ENCODE measurements at regions not wholly inside any gene's neighbourhood (a gene's known extent, or its start where the extent isn't known, plus 50 kb on each side); places are given as distances from the start of the nearest gene placed in this dataset.

GRCh38 chr5:2170761-2171160, 288.0 kb upstream of the IRX4 start:
- H3K4me3 ChIP-seq (ENCODE audit: low read length in 2 of 2) = no peak overlapping the region
- H3K27me3 ChIP-seq (ENCODE audit: control insufficient read depth in 2 of 2, insufficient read depth in 2 of 2, low read length in 2 of 2) = no peaks in the 10 kb centered on the region
- no peaks in the 10 kb centered on the region for H3K36me3 ChIP-seq (ENCODE audit: control insufficient read depth in 2 of 2, insufficient read depth in 2 of 2, low read length in 2 of 2)
- no peak overlapping the region for H3K9ac ChIP-seq (ENCODE audit: low read depth in 1 of 2, low read length in 2 of 2)
- H3K27ac ChIP-seq (ENCODE audit: low read depth in 2 of 2, low read length in 2 of 2) = no peak overlapping the region
- no peaks in the 10 kb centered on the region for H3K9me3 ChIP-seq (ENCODE audit: control insufficient read depth in 2 of 2, low read length in 2 of 2)
- H3K4me1 ChIP-seq (ENCODE audit: control insufficient read depth in 2 of 2, insufficient read depth in 2 of 2, low read length in 2 of 2) = no peaks in the 10 kb centered on the region

DNA sequence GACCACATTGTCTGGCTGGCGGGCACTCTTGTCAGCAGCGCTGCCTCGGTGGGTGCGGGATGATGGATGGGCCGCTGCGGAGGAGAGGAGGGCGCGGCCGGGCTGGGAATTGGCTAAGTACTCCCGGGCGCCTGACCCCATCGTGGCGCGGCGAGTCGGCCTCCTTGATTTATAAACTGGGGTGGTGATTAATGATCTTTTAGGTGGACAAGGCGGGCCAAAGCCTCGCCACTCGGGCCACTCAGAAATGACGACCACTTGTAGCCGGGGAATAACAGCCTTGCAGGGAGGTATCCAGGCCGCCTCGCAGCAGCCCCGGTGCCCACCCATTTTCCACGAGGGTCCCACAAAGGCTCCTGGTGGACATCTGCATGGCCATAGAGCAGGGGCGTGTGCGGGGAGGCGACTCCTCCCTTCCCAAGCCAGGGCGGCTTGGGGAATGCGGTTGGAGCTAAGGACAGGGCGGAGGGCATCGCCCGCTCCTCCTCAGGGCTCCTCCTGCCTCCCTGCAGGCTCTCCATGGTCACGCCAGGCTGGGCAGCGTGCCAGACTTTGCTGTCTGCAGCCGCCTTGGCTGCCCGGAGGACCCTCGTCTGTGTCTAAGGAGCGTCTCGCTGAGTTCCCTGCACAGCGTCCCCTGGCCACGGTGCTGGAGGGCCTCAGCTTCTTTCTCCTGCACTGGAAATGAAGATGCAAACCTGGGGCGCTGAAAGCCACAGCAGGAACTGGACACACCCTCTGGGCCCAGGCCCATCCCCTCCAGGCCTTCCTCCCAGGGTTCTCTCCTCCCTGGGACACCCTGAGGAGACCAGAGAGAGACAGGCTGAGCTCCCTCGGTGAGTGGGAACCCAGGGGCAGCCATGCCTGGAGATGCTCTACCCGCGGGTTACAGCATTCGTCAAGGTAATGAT, 287.4 kb upstream of the IRX4 start:
- no peaks in the 10 kb centered on the region for H3K27me3 ChIP-seq (ENCODE audit: control insufficient read depth in 2 of 2, insufficient read depth in 2 of 2, low read length in 2 of 2)
- H3K9me3 ChIP-seq (ENCODE audit: control insufficient read depth in 2 of 2, low read length in 2 of 2) = no peaks in the 10 kb centered on the region
- no peak overlapping the region for H3K4me3 ChIP-seq (ENCODE audit: low read length in 2 of 2)
- no peak overlapping the region for H3K27ac ChIP-seq (ENCODE audit: low read depth in 2 of 2, low read length in 2 of 2)
- H3K4me1 ChIP-seq (ENCODE audit: control insufficient read depth in 2 of 2, insufficient read depth in 2 of 2, low read length in 2 of 2) = no peaks in the 10 kb centered on the region
- no peak overlapping the region for H3K9ac ChIP-seq (ENCODE audit: low read depth in 1 of 2, low read length in 2 of 2)
- no peaks in the 10 kb centered on the region for H3K36me3 ChIP-seq (ENCODE audit: control insufficient read depth in 2 of 2, insufficient read depth in 2 of 2, low read length in 2 of 2)

DNA sequence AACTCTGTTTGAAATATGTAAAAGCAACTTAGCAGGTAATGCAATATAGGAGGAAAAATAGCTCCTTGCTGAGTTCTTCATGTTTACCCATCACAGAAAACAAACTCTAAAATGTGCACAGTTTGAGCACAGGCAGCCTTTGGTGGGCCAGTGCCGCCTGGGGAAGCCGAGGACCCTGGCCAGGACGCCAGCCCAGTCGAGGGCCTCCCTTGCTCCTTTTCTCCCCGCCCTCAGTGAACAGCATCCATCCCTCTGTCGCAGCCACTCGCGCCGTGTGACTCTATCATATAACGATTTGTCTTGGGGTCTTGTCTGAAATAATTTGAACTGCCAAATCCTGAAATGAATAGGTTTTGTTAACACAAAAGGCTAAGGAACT, 286.7 kb upstream of the IRX4 start:
- Histone ChIP-seq H3K27me3 (ENCODE audit: control insufficient read depth in 2 of 2, insufficient read depth in 2 of 2, low read length in 2 of 2) (no peaks in the 10 kb centered on the region), H3K4me1 (ENCODE audit: control insufficient read depth in 2 of 2, insufficient read depth in 2 of 2, low read length in 2 of 2) (no peaks in the 10 kb centered on the region), H3K36me3 (ENCODE audit: control insufficient read depth in 2 of 2, insufficient read depth in 2 of 2, low read length in 2 of 2) (no peaks in the 10 kb centered on the region), H3K27ac (ENCODE audit: low read depth in 2 of 2, low read length in 2 of 2) (no peak overlapping the region), H3K9ac (ENCODE audit: low read depth in 1 of 2, low read length in 2 of 2) (no peak overlapping the region), H3K4me3 (ENCODE audit: low read length in 2 of 2) (no peak overlapping the region), H3K9me3 (ENCODE audit: control insufficient read depth in 2 of 2, low read length in 2 of 2) (no peaks in the 10 kb centered on the region)

DNA sequence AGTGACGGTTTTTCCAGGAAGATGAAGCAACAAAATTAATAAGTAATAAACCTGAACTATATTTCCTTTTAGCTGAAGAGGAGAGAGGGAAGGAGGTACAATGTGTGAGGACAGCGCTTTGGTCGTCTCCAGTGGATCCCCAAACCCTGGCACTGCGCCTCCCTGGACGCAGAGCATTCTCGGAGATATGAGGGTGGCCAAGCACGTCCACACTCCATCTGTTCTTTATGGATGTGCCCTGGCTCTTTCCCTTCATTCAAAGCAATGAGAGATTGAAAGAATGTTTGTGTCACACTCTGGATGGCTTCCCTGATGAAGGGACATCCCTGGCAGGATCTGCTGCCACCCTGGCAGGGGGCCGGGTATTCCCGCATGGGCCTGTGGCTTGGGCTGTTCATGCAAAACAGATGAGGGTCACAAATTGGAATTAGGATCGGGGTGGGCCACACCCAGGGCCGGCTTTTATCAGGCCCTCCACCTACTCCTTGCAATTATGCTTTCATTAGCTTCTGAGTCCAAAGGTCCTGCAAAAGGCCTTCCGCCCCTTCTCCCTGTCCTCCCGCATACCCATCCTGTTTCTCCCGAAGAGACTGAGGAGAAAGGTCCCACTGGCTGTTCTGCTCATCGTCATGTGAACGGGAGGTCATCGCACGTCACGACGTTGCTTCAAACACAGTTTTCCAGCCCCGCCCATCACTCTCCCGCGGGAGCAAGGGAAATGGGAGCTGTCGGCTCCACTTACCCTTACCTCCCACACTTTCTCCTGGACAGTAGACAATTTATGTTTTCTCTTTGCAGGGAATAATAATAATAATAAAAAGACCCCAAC, 286.1 kb upstream of the IRX4 start:
- H3K9ac ChIP-seq (ENCODE audit: low read depth in 1 of 2, low read length in 2 of 2) = no peak overlapping the region
- H3K4me1 ChIP-seq (ENCODE audit: control insufficient read depth in 2 of 2, insufficient read depth in 2 of 2, low read length in 2 of 2) = no peaks in the 10 kb centered on the region
- no peak overlapping the region for H3K4me3 ChIP-seq (ENCODE audit: low read length in 2 of 2)
- H3K36me3 ChIP-seq (ENCODE audit: control insufficient read depth in 2 of 2, insufficient read depth in 2 of 2, low read length in 2 of 2) = no peaks in the 10 kb centered on the region
- H3K9me3 ChIP-seq (ENCODE audit: control insufficient read depth in 2 of 2, low read length in 2 of 2) = no peaks in the 10 kb centered on the region
- no peaks in the 10 kb centered on the region for H3K27me3 ChIP-seq (ENCODE audit: control insufficient read depth in 2 of 2, insufficient read depth in 2 of 2, low read length in 2 of 2)
- H3K27ac ChIP-seq (ENCODE audit: low read depth in 2 of 2, low read length in 2 of 2) = no peak overlapping the region

- Histone ChIP-seq H3K9ac (ENCODE audit: low read depth in 1 of 2, low read length in 2 of 2) (no peak overlapping the region), H3K27ac (ENCODE audit: low read depth in 2 of 2, low read length in 2 of 2) (no peak overlapping the region), H3K4me1 (ENCODE audit: control insufficient read depth in 2 of 2, insufficient read depth in 2 of 2, low read length in 2 of 2) (no peaks in the 10 kb centered on the region), H3K4me3 (ENCODE audit: low read length in 2 of 2) (no peak overlapping the region), H3K27me3 (ENCODE audit: control insufficient read depth in 2 of 2, insufficient read depth in 2 of 2, low read length in 2 of 2) (no peaks in the 10 kb centered on the region), H3K36me3 (ENCODE audit: control insufficient read depth in 2 of 2, insufficient read depth in 2 of 2, low read length in 2 of 2) (no peaks in the 10 kb centered on the region), H3K9me3 (ENCODE audit: control insufficient read depth in 2 of 2, low read length in 2 of 2) (no peaks in the 10 kb centered on the region)
These were observed 284.9 kb upstream of the IRX4 start for GRCh38 chr5:2167671-2168070.

- Histone ChIP-seq H3K4me1 (ENCODE audit: control insufficient read depth in 2 of 2, insufficient read depth in 2 of 2, low read length in 2 of 2) (no peaks in the 10 kb centered on the region), H3K27ac (ENCODE audit: low read depth in 2 of 2, low read length in 2 of 2) (no peak overlapping the region), H3K27me3 (ENCODE audit: control insufficient read depth in 2 of 2, insufficient read depth in 2 of 2, low read length in 2 of 2) (no peaks in the 10 kb centered on the region)
These were observed 284.3 kb upstream of the IRX4 start for GRCh38 chr5:2166979-2167377.

DNA sequence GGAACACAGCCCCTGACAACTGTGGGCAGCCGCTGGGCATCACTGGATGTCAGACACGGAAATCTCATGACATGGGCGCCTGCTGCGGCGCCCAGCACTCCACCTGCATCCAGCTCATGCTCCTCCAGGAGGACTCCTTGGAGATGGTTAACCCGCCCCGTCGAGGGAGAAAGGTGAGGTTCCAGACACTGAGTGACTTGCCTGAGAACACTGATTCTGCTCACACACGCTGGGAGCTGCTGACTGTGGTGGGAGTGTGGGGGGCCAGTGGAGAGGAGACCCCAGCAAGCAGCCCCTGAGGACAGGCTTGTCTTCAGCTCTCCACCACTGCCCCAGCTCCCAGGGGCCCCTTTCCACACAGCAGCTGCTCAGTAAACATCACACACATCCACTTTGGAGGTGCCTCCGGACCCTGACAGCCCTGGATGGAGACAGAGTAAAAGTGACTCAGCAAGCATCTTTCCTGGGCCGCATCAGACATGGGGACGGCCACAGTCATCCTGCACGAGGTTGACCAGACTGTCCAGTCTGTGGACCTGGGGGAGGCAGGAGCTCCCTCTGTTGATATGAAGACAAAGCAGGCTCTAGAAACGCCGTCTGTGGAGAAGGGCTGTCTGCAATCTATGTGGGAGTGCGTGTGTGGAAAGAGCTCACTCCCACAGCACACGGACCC, 283.7 kb upstream of the IRX4 start:
- Histone ChIP-seq H3K9me3 (ENCODE audit: control insufficient read depth in 2 of 2, low read length in 2 of 2) (no peaks in the 10 kb centered on the region), H3K4me1 (ENCODE audit: control insufficient read depth in 2 of 2, insufficient read depth in 2 of 2, low read length in 2 of 2) (no peaks in the 10 kb centered on the region), H3K36me3 (ENCODE audit: control insufficient read depth in 2 of 2, insufficient read depth in 2 of 2, low read length in 2 of 2) (no peaks in the 10 kb centered on the region), H3K4me3 (ENCODE audit: low read length in 2 of 2) (no peak overlapping the region), H3K27me3 (ENCODE audit: control insufficient read depth in 2 of 2, insufficient read depth in 2 of 2, low read length in 2 of 2) (no peaks in the 10 kb centered on the region), H3K27ac (ENCODE audit: low read depth in 2 of 2, low read length in 2 of 2) (no peak overlapping the region), H3K9ac (ENCODE audit: low read depth in 1 of 2, low read length in 2 of 2) (no peak overlapping the region)

More at GRCh38 chr5:2166979-2167377, 284.3 kb upstream of the IRX4 start:
- Histone ChIP-seq H3K9me3 (ENCODE audit: control insufficient read depth in 2 of 2, low read length in 2 of 2) (no peaks in the 10 kb centered on the region), H3K4me3 (ENCODE audit: low read length in 2 of 2) (no peak overlapping the region), H3K36me3 (ENCODE audit: control insufficient read depth in 2 of 2, insufficient read depth in 2 of 2, low read length in 2 of 2) (no peaks in the 10 kb centered on the region), H3K9ac (ENCODE audit: low read depth in 1 of 2, low read length in 2 of 2) (no peak overlapping the region)

DNA sequence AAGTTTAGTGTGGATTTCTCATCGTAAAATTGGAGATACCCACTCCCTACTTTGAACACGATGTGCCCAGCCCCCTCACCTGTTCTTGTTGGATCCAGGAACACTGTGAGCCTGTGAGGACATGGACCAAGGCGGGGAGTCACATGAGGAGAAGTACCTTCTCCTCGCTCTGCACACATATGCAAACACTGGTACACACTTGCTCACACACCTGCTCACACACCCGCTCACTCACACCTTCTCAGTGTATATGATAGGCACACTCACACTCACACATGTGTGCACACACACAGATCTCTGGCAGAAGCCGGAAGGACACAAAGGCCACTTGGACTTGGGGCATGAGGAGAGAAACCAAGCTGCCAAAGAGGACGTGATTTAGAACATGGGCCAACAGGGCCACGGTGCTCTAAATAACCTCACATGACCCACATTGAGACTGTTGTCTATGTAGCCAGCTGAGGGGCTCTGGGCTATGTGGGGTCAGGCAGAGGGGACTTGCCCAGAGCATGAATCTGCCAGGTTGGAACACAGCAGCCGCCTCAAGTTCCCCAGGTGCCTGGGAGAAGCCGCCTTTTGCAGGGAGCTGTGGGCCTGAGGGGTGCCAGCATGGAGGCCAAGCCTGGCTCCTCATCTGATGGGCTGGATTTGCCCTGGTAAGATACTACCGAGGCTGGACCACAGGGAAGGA, 283.0 kb upstream of the IRX4 start:
- H3K27me3 ChIP-seq (ENCODE audit: control insufficient read depth in 2 of 2, insufficient read depth in 2 of 2, low read length in 2 of 2) = no peaks in the 10 kb centered on the region

GRCh38 chr5:2165203-2165602, 282.5 kb upstream of the IRX4 start:
- Histone ChIP-seq H3K27ac (ENCODE audit: low read depth in 2 of 2, low read length in 2 of 2) (no peak overlapping the region), H3K9me3 (ENCODE audit: control insufficient read depth in 2 of 2, low read length in 2 of 2) (no peaks in the 10 kb centered on the region), H3K9ac (ENCODE audit: low read depth in 1 of 2, low read length in 2 of 2) (no peak overlapping the region), H3K4me3 (ENCODE audit: low read length in 2 of 2) (no peak overlapping the region), H3K36me3 (ENCODE audit: control insufficient read depth in 2 of 2, insufficient read depth in 2 of 2, low read length in 2 of 2) (no peaks in the 10 kb centered on the region), H3K27me3 (ENCODE audit: control insufficient read depth in 2 of 2, insufficient read depth in 2 of 2, low read length in 2 of 2) (no peaks in the 10 kb centered on the region), H3K4me1 (ENCODE audit: control insufficient read depth in 2 of 2, insufficient read depth in 2 of 2, low read length in 2 of 2) (no peaks in the 10 kb centered on the region)

More for the DNA sequence above, 283.0 kb upstream of the IRX4 start:
- no peak overlapping the region for H3K27ac ChIP-seq (ENCODE audit: low read depth in 2 of 2, low read length in 2 of 2)
- no peak overlapping the region for H3K9ac ChIP-seq (ENCODE audit: low read depth in 1 of 2, low read length in 2 of 2)
- no peaks in the 10 kb centered on the region for H3K9me3 ChIP-seq (ENCODE audit: control insufficient read depth in 2 of 2, low read length in 2 of 2)
- H3K4me1 ChIP-seq (ENCODE audit: control insufficient read depth in 2 of 2, insufficient read depth in 2 of 2, low read length in 2 of 2) = no peaks in the 10 kb centered on the region
- H3K4me3 ChIP-seq (ENCODE audit: low read length in 2 of 2) = no peak overlapping the region
- H3K36me3 ChIP-seq (ENCODE audit: control insufficient read depth in 2 of 2, insufficient read depth in 2 of 2, low read length in 2 of 2) = no peaks in the 10 kb centered on the region

All from mucosa of rectum (tissue), 2 donors.